ENCODE measurements at regions not wholly inside any gene's neighbourhood (a gene's known extent, or its start where the extent isn't known, plus 50 kb on each side); places are given as distances from the start of the nearest gene placed in this dataset.
"Not testable (repeated sequence)": the region's sequence is repeated elsewhere in the genome, so short reads cannot be mapped to it uniquely, and the experiment has no call there.

DNA sequence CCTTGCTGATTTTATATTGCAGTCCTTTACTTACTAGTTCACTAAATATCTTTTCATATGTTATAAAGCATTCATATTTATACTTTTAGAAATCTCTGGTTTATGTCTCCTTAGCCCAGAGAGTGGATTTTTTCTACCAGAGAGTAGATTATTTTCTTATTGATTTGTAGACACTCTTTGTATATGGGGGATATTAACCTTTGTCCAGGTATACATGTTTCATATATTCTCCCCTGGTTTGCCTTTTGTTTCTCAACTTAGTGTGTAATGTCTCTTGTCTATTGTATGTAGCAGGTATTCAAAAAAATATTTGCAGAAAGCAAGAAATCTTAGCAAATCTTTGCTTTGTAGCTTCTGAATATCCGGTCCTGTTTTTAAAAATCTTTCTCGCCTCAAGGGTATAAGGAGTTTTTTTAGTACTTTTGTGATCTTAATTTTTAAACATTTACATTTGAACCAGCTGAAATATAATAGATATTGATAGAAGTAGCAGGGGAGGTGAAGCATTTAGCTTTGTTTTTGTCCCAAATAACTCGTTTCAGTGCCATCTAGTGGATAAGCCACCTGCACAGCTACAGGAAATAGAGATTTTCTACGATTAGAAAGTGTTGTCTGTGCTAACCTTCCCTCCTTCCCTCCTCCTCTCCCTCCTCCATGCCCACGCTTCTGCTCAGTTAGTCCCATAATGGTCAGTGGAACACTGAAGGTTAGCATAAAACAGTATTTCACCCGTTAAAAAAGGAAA lies 97.0 kb downstream of the PHETA1 start:
- DNase-seq (ENCODE audit: low spot score) = no peak

DNA sequence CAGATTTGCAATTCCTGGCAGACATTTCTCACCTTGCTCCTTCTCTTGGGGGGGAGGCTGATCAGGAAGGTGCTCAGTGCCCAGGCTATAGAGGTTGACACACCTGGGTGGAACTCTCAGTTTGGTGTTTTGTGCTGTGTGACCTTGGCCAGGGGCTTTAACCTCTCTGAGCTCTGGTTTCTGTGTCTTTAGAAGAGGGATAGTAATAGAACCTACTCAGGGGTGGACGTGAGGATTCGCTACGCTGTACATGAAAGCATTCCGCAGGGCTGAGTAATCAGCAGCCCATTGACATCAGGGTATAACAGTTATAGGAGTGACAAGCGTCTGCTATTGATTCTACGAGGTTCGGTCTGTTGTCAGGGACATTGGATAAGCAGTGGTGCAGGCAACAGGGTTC lies 98.1 kb downstream of the PHETA1 start:
- DNase-seq (ENCODE audit: low spot score) = no peak

DNA sequence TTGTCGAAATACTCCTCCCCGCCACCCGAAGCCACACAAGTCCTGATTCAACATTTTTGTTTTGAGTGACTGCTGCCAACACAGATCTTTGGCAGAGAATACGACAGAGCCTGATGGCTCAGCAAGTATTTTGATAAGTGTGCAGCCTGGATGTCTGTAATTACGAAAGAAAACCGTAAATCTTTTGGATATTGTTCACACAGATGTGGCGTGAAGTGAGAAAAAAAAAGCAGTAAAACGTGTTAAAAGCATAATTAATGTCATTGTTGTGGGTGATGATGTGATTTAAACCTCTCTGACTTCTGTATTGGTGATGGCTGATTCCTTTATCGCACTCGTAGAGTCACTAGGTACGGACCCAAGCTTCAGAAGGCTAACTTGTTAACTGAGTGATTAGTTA lies 98.7 kb downstream of the PHETA1 start:
- no peak for DNase-seq (ENCODE audit: low spot score)

DNA sequence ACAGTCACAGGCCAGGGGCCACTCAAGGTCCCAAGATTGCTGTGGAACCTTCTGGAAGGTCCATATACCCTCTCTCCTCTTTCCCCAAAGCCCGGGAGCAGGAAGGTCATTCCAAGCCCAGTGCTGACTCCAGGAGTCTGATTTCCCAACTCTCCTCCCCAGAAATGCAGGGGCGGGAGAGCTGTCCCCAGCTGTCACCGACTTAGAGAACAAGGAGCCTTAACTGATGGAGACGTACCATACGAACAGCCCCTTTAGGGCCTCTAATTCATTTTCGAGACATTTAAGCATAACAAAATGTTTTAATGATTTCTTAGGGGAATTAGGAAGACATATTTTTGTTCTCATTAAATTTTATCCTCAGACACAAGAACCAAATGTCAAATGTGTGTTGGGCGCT lies 99.2 kb downstream of the PHETA1 start:
- no peak for DNase-seq (ENCODE audit: low spot score)

DNA sequence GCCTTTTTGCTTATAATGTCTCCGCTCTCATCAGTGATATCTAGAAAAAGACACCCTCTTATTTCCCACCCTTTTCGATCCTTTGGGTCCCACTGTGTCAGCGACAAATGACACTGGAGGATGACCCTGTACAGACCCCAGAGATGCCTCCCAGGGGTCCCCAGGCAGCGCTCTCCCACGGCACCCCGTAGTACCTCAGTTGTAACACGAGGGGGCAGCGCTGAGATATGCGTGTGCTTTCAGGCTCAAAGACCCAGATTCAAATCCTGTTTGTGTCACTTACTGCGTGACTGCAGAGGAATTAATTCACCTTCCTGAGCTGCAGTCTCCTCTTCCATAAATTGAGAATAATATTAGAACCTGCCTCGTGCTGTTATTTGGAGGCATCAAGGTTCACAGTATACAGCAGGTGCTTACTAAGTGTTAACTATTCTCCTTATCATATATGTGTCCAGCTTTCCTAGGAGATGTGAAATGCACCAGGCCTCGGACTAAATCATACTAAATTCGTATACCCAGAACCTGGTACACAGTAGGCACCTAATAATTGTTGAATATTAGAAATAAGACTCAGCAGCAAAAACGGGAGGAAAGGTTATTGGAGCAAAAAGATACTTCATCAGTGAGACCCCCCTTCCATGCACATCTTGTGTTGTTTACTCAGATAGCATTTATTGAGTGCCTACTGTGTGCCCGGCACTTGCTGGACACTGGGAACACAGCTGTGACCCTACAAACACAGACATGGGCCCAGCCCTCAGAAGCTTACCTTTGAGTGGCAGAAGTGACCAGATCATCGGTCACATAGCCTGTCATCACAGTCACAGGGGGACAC lies 99.9 kb downstream of the PHETA1 start:
- DNase-seq (ENCODE audit: low spot score) = no peak

DNA sequence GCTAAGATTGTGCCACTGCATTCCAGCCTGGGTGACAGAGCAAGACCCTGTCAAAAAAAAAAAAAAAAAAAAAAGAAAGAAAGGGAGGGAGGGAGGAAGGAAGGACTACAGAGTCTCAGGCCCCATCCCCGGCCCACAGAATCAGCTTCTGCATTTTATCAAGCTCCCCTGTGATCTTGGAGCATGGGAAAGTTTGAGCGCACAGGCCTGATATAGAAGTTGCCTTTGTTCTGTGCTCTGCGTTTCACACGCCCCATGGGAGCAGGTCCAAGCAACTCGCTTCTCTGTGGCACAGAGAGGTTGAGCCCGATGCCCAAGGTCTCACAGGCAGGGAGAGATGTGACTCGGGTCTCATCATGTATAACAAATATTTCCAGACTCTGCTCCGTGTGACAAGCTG lies 101.8 kb downstream of the PHETA1 start:
- no peak for DNase-seq (ENCODE audit: low spot score)

DNA sequence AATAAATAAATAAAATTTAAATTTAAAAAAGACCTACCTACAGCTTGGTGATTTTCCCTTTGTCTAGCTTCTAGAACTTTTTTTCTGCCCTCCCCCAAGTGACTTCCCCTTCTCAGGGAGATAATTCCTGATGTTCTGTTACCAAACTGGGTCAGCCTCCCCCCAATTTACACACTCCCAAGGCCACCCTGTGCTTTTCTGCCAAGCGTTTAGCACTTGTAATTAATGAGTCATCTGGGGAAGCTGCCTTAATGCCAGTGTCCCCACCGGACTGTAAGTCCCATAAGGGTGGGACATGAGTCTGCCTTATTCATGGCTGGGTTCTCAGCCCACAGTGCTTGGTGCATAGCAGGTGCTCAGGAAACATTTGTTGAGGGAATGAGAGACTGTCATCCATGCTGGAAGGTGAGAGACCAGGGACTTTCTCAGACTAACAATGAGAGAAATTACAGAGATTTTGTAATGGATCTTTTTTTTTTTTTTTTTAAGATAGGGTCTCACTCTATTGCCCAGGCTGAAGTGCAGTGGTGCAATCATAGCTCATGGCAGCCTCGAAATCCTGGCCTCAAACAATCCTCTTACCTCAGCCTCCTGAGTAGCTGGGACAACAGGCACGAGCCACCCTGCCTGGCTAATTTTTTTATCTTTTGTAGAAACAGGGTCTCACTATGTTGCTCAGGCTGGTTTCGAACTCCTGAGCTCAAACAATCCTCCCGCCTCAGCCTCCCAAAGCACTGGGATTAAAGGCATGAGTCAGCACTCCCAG lies 106.8 kb downstream of the PHETA1 start:
- no peak for DNase-seq (ENCODE audit: low spot score)

DNA sequence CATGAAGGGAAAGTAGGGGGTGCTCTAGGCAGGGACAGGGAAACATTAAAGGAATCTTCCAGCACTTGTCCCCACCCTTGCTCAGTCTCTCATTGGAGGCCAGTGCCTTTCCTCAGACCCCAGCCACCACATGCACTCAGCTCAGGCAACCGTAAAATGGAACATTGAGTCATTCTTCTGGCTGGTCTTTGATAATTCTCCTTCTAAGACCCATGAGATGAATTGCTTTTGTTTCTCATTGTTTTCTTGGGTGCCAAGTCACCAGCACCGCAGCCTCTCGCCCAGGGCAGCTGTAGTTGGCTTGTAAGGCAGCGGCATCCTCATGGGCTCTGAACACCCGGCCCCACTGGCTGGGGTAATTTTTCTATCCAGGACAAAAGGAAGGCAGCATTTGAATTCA lies 108.2 kb downstream of the PHETA1 start:
- DNase-seq (ENCODE audit: low spot score) = no peak

DNA sequence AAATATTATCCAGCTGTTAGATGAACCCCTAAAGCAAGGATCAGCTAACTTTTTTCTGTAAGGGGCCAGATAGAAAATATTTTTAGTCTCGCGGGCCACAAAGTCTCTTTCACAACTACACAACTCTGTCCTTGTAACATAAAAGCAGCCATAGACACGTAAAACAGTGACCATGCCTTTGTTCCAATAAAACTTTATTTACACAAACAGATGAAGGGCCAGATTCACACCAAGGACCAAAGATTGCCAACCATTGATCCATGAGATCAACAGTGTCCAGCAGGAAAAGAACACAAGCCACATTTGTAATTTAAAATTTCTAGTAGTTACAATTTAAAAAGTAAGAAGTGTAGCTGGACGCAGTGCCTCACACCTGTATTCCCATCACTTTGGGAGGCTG lies 109.7 kb downstream of the PHETA1 start:
- DNase-seq (ENCODE audit: low spot score) = no peak

DNA sequence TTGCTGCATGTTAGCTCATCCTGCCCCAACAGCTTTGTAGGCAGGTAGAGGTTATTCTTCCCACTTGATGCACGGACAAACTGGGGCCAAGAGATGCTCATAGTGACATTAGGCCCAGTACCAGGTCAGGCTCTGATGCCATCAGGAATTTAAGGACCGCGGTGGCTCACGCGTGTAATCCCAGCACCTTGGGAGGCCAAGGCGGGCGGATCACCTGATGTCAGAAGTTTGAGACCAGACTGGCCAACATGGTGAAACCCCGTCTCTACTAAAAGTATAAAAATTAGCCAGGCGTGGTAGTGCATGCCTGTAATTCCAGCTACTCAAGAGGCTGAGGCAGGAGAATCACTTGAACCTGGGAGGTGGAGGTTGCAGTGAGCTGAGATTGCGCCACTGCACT lies 110.8 kb downstream of the PHETA1 start:
- not testable (repeated sequence) for DNase-seq (ENCODE audit: low spot score)

DNA sequence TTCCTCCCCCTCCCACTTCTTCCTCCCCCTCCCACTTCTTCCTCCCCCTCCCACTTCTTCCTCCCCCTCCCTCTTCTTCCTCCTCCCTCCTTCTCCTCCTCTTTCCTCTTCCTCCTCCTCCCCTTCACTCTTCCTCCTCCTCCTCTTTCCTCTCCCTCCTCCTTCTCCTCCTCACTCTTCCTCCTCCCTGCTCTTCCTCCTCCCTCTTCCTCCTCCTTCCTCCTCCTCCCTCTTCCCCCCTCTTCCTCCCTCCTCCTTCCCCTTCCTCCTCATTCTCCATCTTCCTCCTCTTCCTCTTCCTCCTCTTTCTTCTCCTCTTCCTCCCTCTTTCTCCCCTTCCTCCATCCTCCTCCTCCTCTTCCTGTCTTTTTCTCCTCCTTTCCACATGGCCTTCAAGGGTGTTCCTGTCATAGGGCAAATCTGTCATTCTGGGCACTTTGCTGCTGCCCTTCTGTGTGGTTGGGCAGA lies 111.4 kb downstream of the PHETA1 start:
- no peak for DNase-seq (ENCODE audit: low spot score)

DNA sequence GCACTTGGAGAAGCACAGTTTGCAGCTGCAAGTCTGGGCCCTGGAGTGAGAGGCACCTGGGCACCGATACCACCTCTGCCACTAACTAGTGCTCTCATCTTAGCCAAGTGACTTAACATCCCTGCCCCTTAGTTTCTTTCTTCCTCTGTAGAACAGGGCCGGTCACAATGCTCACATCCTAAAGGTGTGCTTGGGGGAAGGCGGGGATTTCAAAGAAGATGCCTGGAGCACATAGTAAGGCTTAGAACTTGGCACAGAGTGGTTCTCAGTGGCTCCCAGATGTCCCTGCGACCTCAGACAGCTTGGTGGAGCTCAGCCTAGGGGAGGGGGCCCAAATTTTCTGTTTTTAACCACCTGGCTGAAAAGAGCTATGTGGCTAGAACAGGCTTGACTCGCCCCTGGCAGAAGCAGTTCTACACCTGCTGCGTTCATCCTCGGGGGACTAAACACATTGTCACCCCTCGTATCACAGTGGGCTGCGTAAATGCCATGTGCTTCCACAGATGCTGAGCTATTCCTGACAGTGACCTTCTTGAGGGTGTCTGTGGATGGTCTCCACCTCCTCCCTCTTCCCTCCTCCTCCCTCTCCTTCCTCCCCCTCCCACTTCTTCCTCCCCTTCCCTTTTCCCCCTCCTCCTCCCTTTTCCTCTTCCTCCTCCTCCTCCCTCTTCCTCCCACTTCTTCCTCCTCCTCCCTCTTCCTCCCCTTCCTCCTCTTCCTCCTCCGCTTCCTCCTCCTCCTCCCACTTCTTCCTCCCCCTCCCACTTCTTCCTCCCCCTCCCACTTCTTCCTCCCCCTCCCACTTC lies 112.1 kb downstream of the PHETA1 start:
- DNase-seq (ENCODE audit: low spot score) = no peak

DNA sequence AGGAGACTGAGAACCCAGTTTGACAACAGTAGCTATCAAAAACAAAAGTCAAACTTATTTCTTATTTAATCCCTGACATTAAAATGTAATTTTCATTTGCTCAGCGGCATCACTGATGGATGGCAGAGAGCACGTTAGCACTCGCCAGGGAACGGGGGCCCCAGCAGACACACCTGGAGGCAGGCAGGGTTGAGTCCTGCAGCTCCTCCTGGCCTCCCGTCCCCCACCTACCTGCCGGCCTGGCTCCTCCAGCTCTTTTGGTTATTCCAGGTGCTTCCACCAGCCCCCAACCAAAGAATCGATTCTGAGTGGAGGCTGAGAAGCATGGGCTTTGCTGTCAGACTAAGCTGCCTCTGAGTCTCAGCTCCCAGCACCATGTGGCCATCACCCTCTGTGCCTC lies 113.6 kb downstream of the PHETA1 start:
- DNase-seq (ENCODE audit: low spot score) = no peak

DNA sequence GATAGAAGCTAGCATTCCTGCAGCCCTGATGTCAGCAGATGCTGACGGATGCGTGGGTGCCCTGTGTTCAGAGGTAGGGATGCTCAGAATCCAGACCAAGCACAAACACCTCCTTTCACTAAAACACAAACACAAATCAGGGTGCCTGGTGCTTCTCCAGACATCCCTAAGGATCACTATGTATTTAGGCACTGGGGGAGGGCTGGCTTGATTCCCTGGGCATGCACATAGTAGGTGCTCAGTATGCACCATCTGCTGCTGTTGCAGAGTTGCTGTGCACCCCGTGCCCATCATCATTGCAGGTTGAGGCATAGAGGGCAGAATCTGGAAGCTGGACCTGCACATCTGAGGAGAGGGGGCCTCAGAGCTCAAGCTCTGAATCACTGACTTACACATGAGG lies 114.8 kb downstream of the PHETA1 start:
- no peak for DNase-seq (ENCODE audit: low spot score)

DNA sequence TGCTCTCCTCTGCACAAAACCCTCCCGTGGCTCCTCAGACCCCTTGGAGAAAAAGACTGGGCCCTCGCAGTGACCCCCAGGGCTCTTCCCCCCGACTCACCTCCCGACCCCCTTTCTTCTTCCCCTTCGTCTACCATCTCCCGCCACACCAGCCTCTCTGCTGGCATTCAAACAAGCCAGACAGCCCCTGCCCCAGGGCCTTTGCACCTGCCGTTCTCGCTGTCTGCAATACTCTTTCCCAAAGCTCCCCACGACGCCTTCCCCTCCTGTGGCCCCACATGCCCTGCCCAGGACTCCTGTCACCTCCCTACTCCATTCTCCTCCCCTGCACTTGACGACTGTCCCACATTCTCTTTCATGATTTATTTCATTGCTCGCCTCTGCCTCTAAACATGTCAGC lies 115.7 kb downstream of the PHETA1 start:
- no peak for DNase-seq (ENCODE audit: low spot score)

DNA sequence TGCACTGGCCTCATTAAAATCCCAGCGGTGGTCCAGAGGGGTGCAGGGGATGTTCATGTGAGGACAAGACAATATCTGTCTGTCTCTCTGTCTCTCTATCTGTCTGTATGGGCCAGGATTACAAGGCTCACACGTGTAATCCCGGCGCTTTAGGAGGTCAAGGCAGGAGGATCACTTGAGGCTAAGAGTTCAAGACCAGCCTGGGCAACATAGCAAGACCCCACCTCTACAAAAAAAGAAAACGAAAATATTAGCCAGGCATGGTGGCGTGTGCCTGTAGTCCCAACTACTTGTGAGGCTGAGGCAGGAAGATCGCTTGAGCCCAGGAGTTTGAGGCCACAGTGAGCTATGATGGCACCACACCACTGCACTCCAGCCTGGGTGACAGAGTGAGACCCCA lies 117.1 kb downstream of the PHETA1 start:
- no peak for DNase-seq (ENCODE audit: low spot score)

DNA sequence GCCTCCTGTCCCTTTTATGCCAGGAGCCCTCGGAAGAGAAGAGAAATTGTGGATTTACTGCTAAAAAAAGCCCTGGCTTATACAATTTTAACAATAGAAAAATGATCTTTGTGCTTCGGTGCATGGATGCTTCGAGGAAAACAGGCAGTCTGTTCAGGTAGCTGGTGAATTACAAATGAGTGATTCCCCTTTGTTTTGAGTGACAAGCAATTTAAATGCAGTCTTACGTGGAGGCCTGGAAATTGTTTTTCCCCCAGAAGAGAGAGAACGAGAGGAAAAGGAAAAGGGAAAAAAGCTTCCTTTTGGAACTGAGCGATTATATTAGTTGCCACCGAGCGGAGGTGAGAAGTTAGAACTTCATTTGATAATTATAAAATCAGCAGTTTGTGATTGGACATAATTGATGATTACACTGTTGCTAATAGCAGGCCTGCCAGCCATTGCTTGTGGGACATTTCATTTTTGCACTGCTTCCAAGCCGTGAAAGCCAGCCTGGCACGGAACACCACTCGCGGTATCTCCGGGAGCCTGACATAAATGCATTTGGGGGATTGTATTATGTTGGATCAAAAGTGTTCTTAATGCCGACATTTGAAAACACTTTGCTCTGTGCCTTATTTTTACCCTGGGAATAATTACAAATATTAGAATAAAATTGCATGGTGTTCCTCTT lies 117.7 kb downstream of the PHETA1 start:
- DNase-seq (ENCODE audit: low spot score) = no peak

DNA sequence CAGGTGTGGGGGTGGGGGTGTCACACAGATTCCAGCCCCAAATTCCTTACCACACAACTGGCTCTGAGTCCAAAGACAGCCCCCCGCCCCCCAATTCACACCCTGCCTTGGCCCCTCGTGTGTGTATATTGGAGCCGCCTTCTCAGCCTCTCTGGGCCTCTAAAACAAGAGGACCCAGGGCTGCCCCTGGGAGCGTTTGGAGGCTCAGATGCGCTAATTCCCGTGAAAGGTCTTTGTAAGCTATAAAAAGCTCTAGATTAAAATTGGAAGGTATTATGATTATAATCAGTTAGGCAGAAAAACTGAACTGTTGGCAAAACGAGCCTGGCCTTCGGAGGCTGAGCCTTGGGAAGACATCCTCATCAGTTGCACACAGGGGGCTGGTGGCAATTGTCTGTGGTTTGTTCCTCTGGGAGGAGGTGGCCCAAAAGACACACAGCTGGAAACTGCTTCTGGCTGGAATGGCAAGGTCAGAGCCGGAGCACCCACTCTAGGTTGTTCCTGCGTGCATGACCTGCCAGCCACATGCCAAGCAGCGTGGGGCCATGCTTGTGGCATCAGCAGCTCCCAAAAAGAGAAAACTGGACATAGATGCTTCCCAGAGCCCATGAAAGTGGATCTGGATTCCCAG lies 118.5 kb downstream of the PHETA1 start:
- no peak for DNase-seq (ENCODE audit: low spot score)

DNA sequence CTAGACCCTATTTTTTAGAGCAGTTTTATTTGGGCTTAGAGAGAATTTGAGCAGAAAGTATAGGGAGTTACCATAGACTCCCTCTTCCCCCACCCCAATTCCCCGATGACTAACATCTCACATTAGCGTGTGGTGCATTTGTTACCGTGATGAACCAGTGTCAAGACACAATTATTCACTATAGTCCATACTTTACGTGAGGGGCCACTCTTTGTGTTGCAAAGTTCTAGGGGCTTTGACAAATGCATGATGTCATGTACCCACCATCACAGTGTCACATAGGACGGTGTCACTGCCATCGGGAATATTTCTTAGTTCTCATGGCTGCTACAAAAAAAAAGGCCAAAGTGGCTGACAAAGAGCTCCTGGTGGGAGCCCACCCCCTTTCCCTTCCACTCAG lies 119.1 kb downstream of the PHETA1 start:
- DNase-seq (ENCODE audit: low spot score) = no peak

DNA sequence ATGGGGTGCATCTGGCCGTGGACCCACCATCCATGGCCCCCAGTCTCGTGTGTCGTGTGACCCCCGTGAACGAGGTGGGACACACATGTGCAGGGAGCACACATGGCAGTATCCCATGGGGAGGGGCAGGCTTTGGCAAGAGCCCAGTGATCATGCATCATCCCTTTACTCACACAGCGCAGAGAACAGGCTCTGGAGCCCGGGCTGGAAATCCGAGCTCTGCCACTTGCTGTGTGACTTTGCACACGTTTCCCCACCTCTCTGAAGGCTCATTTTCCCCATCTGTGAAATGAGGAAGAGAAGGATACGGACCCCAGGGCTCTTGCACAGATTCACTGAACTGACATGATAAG lies 119.9 kb downstream of the PHETA1 start:
- no peak for DNase-seq (ENCODE audit: low spot score)

Data from kidney capillary endothelial cell (primary cell).